ENCODE measurements at regions not wholly inside any gene's neighbourhood (a gene's known extent, or its start where the extent isn't known, plus 50 kb on each side); places are given as distances from the start of the nearest gene placed in this dataset.

- TF ChIP-seq CTCF (IDR thresholded peaks at IDR 0.05): no peak
- no peak for TF ChIP-seq POLR2A (IDR thresholded peaks at IDR 0.05)
These were observed 56.9 kb upstream of the MRTFB start for GRCh38 chr16:14014284-14014625.

All from gastroesophageal sphincter (tissue), 3 donors.